Esophagus squamous epithelium (tissue), 5 donors: ENCODE measurements at regions not wholly inside any gene's neighbourhood (a gene's known extent, or its start where the extent isn't known, plus 50 kb on each side); places are given as distances from the start of the nearest gene placed in this dataset.

Experiments used
- DNase-seq: peaks from one replicate; lab custom pipeline; 2025; lab: John Stamatoyannopoulos, UW
- H3K27ac ChIP-seq, 4 donors: fragments of 200-600 bp; sonication (generic); one replicate each; pipeline ENCODE4 v1.5.1; 2016 to 2019; ENCODE audit warnings: mild to moderate bottlenecking in 1 of 4
- H3K27me3 ChIP-seq, 4 donors: fragments of 200-600 bp; sonication (generic); 1 replicate in 3 of 4; 2 replicates in 1 of 4; pipeline versions ENCODE4 v1.5.1 to v1.6.0; 2017 to 2021; ENCODE audit warnings: antibody characterized with exemption in 1 of 4
- H3K36me3 ChIP-seq, 3 donors: fragments of 200-600 bp; sonication (generic); one replicate each; pipeline ENCODE4 v1.5.1; 2016 to 2019
- H3K4me1 ChIP-seq, 3 donors: fragments of 200-600 bp; sonication (generic); one replicate each; pipeline ENCODE4 v1.5.1; 2017 to 2019
- H3K4me3 ChIP-seq, 4 donors: fragments of 200-600 bp; sonication (generic); 1 replicate in 3 of 4; 2 replicates in 1 of 4; pipeline ENCODE4 v1.5.1; 2016 to 2019; ENCODE audit warnings: mild to moderate bottlenecking in 2 of 4, moderate library complexity in 1 of 4
- H3K9me3 ChIP-seq, 3 donors: fragments of 200-600 bp; sonication (generic); one replicate each; pipeline ENCODE4 v1.5.1; 2016 to 2019
- CTCF ChIP-seq, 6 experiments: fragments of 450-650 bp in 4 of 6; fragments of 200-600 bp in 2 of 6; sonication (generic) in 2 of 6; IDR thresholded peaks; one replicate each; pipeline ENCODE4 v1.5.1; 2016 to 2019; ENCODE audit warnings: antibody characterized with exemption in 6 of 6, mild to moderate bottlenecking in 4 of 6, moderate library complexity in 4 of 6
- POLR2A ChIP-seq, 4 donors: fragments of 450-650 bp; IDR thresholded peaks; one replicate each; pipeline ENCODE4 v1.6.1; 2017; ENCODE audit warnings: antibody characterized with exemption in 4 of 4, mild to moderate bottlenecking in 4 of 4, moderate library complexity in 3 of 4
- WGBS, 2 donors: methylation state at CpG; one replicate each; pipeline ENCODE4 v1.1.5; 2018; 5-methylcytosine and 5-hydroxymethylcytosine counted together
- intact Hi-C: fragments of 100-400 bp; cut with DNase I; formaldehyde crosslinking; loops from one replicate; pipeline ENCODE4 v1.15.0; 2022
- donor health status: DM: yes; HTN: yes; CAD: no.

GRCh38 chr21:20523191-20523590, 475.0 kb upstream of the NCAM2 start:
- intact Hi-C loops: no loop called here
- no peaks in the 10 kb centered on the region for H3K27me3 ChIP-seq
- H3K9me3 ChIP-seq: no peaks in the 10 kb centered on the region
- no peak overlapping the region for H3K27ac ChIP-seq
- H3K4me1 ChIP-seq: no peaks in the 10 kb centered on the region
- no peak overlapping the region for H3K4me3 ChIP-seq
- no peak for DNase-seq
- H3K36me3 ChIP-seq: no peaks in the 10 kb centered on the region
- TF ChIP-seq POLR2A (IDR thresholded peaks at IDR 0.05) (no peak), CTCF (IDR thresholded peaks at IDR 0.05) (no peak)

GRCh38 chr21:20527731-20528460, 470.3 kb upstream of the NCAM2 start:
- DNase-seq: no peak
- H3K27ac ChIP-seq: no peak overlapping the region
- intact Hi-C loops: no loop called here
- WGBS, 2 donors: 58 to 65% methylated on average over 5 of the region's 5 CpGs
- H3K27me3 ChIP-seq: no peaks in the 10 kb centered on the region
- no peaks in the 10 kb centered on the region for H3K36me3 ChIP-seq
- H3K4me1 ChIP-seq: no peaks in the 10 kb centered on the region
- H3K9me3 ChIP-seq: peaks cover 0 to 3% (median 0%) of the 10 kb centered on the region in 3 donors
- TF ChIP-seq CTCF (IDR thresholded peaks at IDR 0.05): no peak
- no peak for TF ChIP-seq POLR2A (IDR thresholded peaks at IDR 0.05)
- H3K4me3 ChIP-seq: no peak overlapping the region

- H3K36me3 ChIP-seq: no peaks in the 10 kb centered on the region
- no peaks in the 10 kb centered on the region for H3K4me1 ChIP-seq
- no peak for TF ChIP-seq CTCF (IDR thresholded peaks at IDR 0.05)
- TF ChIP-seq POLR2A (IDR thresholded peaks at IDR 0.05): no peak
- H3K27me3 ChIP-seq: no peaks in the 10 kb centered on the region
- DNase-seq: no peak
- no peak overlapping the region for H3K27ac ChIP-seq
- intact Hi-C loops: no loop called here
- no peak overlapping the region for H3K4me3 ChIP-seq
- WGBS, 2 donors: 82 to 95% methylated on average over 1 of the region's 1 CpG
- peaks cover 0 to 18% (median 0%) of the 10 kb centered on the region in 3 donors for H3K9me3 ChIP-seq
Measured at GRCh38 chr21:20537130-20537529, 461.1 kb upstream of the NCAM2 start.

GRCh38 chr21:20538039-20538658, 460.1 kb upstream of the NCAM2 start:
- intact Hi-C loops: no loop called here
- no peak for TF ChIP-seq POLR2A (IDR thresholded peaks at IDR 0.05)
- no peak for TF ChIP-seq CTCF (IDR thresholded peaks at IDR 0.05)
- WGBS, 2 donors: 100% methylated on average over 2 of the region's 5 CpGs; no CpG with 5 or more reads in 1 of the 2 donors
- Histone ChIP-seq H3K4me3 (no peak overlapping the region), H3K27ac (no peak overlapping the region), H3K36me3 (no peaks in the 10 kb centered on the region), H3K4me1 (no peaks in the 10 kb centered on the region), H3K27me3 (no peaks in the 10 kb centered on the region), H3K9me3 (peaks cover 0 to 15% (median 0%) of the 10 kb centered on the region in 3 donors)
- no peak for DNase-seq

- Histone ChIP-seq H3K4me1 (no peaks in the 10 kb centered on the region), H3K9me3 (peaks cover 0 to 5% (median 0%) of the 10 kb centered on the region in 3 donors), H3K27ac (no peak overlapping the region), H3K36me3 (no peaks in the 10 kb centered on the region), H3K27me3 (no peaks in the 10 kb centered on the region), H3K4me3 (no peak overlapping the region)
- intact Hi-C loops: no loop called here
- no peak for TF ChIP-seq CTCF (IDR thresholded peaks at IDR 0.05)
- DNase-seq: no peak
- WGBS, 2 donors: 78 to 80% methylated on average over 10 of the region's 10 CpGs
Measured at GRCh38 chr21:20545454-20545853, 452.8 kb upstream of the NCAM2 start.
